LHCN-M2 (cell line): ENCODE measurements at regions not wholly inside any gene's neighbourhood (a gene's known extent, or its start where the extent isn't known, plus 50 kb on each side); places are given as distances from the start of the nearest gene placed in this dataset.

ENCODE experiments used
- DNase-seq: peaks from one replicate; pipeline ENCODE4 v3.0.0-alpha.2; 2012; ENCODE audit warnings: low read depth

DNA sequence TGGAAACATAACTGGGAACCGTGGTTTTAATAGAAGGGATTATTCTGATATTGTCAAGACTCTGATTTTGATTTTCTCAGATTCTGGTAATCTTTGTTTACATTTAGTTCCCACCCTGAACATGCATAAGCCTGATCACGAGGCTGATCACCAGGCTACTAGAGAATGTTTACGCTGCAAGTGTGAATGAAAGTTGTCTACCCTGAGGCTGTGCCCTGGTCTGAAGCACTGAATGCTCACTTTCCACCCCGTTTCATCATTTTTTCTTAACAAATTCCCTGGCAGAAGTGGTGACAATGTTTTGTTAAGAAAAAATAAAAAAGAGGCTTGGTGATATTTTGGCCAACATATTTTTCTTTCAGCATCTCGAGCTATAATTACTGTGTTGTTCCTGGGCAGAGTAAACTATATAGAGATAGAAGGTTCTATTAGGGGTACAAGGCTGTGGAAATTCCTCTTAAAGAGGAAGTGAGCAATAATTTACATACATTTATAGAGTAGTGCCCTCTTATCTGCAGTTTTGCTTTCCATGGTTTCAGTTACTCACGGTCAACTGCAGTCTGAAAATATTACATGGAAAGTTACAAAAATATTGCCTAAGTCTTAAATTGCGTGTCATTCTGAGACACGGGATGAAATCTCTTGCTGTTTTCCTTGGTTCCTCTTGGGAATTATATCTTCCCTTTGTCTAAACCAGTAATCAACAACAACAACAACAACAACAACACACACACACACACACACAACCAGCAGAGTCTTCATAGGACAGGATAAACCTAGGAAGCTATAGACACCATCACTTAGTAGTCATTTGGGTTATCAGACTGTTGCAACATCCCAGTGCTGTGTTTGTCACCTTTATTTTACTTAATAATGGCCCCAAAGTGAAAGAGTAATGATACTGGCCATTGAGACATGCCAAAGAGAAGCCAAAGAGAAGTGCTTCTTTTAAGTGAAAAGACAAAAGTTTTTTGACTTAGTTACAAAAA, 566.6 kb upstream of the CITED2 start:
- DNase-seq, result peak; percentile 68

DNA sequence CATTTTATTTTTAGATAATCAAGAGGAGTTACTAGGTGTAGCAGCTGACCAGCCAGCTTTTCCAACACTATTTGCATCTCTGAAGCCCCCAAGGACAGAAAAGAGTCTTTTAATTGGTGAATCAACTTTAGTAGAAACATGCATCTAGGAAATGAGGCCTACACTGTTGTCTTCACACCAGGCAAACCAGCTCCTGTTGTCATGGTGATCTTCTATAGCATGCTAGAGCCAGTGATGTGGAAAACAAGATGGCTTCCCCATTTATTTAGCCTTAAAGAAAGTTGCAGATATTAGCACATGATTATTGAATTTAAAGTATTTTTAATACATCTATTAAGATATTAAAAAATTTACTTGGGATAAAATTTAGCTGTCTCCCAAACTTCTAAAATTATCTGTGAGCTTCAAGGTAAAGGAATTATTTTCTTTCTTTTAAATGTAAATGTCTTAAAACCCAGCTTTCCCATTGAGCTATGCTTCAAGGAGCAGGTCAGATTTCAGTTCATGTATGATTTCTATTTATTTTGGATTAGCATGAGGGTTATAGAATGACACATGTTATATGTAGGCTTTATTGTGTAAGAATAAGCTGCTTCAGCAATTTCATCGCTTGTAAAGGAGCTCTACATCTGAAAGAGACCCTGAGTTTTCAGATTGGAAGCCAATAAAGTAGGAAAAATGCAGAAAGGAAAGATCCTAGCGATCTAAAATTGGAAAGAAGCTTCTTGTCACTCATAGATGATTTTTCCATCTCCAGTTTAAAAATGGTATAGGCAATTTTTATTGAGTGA, 564.9 kb upstream of the CITED2 start:
- DNase-seq, result no peak

DNA sequence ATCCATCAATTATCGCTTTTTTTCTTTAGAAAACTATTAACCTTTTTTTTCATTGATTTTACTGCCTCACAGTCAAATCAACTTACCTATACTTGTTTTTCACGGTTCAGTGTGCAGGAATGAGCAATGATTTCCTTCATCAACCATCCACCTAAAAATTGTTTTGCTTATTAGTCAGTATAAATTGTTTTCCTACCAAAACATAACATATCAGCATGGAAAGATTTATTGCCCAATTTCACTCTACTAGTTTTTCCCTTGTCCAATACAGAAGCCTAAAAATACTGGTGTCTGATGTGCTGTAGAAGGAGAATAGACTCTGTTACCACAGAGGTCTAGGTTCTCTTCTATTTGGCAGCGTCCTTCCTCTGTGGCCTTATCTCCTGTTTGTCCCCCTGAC, 558.2 kb upstream of the CITED2 start:
- peak; percentile 26 for DNase-seq

DNA sequence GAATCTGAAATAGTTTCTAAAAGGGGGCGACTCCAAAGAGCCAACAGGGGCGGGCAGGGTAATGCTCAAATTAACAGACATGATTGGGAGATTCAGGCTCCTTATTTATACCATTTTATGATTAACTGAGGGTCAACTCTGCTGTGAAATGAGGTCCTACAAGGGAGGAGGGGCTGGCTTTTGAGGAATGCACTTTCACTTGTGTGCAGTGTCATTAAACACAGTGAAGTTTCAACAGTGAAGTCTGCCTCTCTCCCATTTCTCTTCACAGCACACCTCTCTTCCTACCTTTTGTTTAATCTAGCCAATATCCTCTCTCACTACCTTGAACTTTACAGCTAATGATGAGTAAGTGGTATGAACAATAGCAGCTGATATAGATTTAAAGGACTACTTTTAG, 557.3 kb upstream of the CITED2 start:
- DNase-seq, result no peak

DNA sequence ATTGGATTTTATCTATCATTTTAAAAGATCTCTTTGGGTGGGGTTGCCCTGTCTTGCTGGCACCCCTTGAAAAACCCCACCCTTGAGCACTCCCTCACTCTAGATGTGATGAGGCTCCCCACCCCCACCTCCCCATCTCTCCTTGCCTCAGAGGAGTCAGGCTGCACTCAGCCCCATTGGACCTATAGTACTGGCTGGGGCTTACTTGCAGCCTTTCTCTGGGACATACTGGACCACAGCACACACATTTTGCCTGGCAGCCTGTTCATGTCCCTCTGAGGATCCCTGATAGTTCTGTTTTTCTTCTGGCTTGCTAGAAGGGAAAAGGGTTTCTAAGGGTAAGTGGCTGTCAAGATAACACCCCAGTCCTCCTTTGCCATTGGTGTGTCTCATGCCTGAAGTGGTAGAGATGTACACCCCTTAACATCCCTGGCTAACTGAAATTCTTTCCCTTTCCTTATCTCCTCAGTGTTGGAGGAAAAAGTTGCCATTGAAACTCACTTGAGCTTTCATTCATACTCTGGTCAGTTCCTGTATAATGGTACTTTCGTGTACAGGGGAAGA, 553.4 kb upstream of the CITED2 start:
- DNase-seq, result no peak

DNA sequence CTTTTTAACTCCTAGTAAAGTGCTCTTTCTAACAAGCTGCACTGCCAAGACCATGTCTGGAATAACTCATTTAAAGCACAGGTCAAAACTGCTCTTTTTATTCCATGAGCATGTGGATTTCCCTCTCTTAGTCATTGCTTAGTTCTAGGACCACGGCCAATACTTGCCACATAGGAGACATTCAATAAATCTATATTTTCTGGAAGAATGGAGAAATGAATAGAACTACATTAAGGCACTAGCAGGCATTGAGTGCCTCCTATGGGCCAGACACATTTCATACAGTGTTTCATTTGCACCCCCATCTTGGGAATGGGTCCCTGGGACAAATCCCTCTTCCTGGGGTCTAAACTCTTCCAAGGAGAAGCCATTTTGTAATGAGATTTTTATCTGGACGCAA, 552.8 kb upstream of the CITED2 start:
- peak; percentile 79 for DNase-seq

DNA sequence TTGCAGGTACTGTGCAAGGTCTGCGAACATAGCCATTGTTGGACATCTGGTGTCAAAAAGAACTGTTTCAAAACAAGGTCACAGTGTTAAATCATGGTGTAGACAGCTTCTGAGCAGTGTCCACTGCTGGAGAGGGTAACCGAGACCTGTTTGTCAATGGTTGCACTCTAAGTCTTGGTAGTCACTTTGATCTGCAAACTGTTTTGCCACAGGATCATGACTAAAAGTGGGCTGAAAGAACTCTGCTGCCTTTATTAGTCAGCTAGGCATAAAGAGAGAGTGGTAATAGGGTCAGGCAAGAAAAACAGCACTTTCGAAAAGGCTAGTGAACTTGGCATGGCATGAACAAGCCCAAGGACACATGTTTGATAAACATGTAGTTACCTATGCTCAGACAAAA, 552.3 kb upstream of the CITED2 start:
- peak; percentile 77 for DNase-seq

DNA sequence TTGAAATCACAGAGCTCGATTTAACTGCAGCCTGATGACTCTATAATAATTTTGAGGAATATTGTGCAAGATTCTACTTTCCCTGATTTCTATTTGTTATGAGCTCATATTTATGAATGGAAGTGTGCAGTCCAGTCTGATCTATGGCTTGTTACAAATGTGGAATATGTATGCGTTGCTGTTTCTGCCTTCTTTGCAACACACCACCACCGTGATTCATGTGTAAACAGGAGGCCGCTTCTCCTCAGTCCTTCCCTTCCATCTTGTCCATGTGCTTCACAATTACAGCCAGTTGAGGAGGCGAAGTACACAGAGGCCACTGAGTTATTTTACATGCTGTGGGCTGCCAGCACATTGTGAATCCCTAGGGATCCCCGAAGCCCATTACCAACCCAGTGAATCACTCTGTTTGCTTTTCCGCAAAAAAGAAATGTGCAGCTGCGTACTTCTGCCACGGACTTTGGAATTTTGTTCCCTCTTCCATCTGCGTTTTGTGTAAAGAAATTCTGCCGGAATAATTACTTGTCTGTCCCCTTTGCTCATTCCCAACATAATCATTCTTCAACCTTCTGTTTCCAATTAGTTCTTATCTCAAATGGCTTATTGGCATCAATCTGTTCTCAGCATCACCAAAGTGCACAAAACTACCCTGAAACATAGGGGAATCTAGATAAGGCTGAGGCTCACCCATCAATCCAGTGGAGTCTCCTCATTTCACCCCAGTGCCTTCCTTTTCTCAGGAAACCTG, 551.6 kb upstream of the CITED2 start:
- peak; percentile 99 for DNase-seq

DNA sequence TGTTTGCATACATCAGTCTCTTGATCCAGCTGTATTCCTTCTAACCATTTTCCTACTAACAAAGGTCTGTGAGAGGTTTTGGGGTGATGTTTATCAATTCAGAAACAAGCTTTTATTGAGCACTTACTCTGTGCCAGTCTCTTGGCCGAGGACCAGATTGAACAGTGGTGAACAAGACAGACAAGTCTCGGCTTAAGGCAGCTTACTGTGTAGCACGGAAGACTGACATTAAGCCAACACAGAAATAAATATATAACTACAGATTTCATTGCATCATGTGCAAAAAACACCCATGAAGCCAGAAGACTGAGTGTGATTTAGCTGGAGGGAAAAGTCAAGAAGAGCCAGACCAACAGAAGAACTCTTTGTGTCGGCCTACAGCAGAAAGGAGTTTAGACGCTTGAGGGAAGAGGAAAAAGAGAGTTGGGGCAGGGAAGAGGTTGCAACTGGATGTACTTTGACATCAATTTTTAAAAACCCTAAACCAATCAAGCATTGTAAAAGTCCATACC, 549.6 kb upstream of the CITED2 start:
- DNase-seq, result no peak

DNA sequence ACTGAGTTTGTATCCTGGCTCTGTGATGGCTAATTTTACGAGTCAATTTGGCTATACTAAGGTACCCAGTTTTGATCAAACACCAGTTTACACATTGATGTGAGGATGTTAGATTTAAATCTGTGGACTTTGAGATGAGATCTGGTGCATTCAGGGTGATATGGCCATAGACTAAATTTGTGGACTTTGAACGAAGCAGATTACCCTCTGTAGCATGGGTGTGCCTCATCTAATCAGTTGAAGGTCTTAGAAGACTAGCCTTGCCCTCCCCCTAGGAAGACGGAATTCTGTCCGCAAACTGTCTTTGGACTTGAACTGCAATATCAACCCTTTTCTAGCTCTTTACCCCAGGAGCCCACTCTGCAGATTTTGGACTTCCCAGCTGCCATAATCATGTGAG, 547.8 kb upstream of the CITED2 start:
- no peak for DNase-seq

DNA sequence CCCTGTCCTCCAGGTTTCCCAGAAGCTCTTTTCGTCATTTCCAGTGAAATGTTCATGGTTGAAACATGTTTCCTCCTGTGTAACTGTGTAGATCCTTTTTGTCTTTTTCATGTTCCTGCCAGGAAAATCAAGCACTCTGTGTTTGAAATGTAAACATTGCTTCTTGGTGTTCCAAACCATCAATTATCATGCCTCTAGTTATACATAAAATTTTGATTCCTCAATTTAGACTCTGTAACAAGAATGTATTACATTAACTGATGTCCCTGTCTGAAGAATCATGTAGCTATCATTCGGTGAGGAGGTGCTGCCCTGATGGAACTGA, 546.3 kb upstream of the CITED2 start:
- DNase-seq, result no peak

DNA sequence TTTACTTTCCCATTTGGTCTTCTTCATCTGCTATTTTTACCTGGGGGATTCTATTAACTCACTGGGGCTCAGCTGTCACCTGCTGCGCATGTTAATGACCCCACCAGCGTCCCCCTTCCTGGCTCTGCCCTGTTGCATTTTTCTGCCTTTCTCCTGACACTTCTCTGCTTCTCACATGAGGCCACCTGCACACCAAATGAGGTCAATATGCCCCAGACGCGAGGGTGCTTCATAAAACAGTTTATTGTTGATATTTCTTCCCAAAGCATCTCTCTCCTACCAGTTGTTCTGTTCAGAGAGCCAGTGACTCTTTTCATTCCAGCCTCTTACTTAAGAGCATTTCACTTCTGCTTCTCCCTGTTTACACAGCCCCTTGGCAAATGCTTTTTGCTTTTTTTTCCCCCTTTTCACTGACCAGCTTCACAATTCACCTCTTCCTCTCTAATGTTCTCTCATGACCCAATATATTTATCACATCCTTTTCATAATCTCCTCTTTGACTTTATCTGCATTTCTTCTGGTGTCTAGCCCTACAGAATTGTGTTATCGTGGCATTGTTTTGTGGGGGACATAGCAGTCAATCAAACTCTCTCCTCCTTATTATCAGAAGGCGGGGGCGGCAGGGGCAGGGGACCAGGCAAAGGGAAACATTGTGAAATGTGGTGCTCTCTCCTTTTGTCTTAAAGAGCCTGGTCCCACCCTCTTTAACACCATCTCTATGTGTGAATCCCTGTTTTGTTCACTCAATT, 545.8 kb upstream of the CITED2 start:
- DNase-seq, result no peak

DNA sequence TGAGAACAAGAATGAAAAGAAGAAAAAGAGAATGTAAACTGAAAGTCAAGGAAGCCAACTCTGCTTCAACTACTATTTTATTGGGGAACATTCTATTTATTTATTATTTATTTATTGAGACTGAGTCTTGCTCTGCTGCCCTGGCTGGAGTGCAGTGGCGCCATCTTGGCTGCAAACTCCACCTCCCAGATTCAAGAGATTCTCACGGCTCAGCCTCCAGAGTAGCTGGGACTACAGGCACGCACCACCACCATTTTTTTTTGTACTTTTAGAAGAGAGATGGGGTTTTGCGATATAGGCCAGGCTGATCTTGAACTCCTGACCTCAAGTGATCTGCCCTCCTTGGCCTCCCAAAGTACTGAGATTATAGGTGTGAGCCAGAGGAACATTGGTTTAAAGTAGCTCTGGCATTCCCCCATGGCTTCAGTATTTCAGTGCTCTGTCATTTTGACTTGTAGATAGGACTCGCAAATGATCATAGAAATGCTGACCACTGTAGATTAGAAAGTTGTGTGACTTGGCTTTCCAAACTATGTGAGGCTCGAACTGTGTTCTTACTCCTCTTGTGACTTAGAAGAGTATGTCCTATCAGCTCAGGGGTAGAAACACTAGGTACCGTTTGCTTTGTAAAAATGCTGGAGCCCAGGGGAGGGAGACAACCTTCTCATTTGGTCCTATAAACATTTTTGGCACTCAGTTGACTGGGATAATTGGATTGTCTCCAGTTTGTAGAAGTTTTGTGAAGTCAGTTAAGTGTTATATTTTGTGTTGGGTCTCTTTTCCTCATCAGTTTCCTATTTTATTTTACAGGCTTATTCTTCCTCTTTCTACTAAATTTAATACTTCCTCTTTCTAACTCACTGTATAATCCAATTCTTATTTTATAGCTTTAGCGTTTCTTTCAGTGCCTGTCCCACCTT, 544.9 kb upstream of the CITED2 start:
- no peak for DNase-seq

DNA sequence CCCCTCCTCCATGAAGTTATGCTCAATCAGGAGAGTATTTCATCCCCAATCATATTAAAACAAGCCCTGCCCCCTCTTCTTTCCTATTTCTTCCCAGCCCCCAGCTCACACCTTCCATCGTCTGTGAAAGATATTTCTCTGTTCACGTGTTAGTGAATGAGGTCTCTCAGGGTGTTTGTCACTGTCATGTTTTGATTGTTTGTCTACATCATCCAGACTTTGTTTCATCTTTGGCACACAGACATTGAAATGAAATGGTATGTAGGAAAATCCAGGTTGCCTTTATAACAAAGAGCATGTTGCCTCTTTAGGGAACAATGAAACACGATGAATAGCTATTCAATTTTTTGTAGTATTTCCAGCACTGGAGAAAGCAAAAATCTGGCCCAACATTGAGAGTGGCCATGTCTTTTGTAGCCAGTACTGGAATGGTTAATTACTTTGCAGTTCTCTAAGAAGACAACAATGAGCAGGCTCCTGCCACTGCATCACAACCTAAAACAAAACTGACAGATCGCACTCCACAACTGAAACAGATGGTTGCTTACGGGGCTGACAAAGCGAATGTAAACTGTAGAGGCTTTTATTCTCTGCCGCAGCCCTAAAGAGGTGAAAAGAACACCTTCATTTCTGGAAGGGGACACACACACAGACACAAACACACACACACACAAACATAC, 543.6 kb upstream of the CITED2 start:
- no peak for DNase-seq

DNA sequence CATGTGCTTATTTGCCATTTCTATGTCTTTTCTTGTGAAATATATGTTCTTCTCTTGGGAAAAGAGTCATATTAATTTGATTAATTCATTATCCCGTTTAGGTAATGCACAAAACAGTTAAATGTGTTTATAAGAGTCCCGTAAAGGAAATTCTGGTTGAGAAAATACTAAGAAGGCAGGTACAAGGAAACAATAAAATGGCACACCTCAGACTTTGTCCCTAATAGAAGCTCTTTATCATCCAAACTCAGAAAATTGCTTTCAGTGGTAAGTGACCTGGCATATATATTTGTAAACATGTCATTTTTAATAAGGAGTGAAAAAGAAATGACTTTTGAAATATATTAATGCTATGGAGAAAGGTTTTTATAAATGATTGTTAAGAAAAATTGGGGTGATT, 540.5 kb upstream of the CITED2 start:
- no peak for DNase-seq

DNA sequence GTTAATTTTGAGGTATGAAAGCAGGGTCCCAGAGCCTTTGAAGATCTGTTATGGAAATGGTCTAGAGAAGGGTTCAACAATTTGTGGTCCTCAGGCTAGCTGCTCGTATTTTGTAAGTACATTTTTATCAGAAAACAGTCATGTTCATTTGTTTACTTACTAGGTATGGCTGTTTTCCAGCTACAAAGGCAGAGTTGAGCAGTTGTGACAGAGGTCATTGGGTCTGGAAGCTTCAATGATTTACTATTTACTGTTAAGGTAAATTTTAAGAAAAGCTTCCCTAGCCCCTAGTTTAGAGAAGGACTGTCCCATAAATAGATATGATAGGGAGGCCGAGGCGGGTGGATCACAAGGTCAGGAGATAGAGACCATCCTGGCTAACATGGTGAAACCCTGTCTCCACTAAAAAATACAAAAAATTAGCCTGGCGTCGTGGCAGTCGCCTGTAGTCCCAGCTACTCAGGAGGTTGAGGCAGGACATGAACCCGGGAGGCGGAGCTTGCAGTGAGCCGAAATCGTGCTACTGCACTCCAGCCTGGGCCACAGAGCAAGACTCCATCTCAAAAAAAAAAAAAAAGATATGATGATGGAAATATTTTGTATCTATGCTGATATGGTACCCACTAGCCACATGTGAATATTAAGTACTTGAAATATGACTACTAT, 538.4 kb upstream of the CITED2 start:
- DNase-seq, result no peak

DNA sequence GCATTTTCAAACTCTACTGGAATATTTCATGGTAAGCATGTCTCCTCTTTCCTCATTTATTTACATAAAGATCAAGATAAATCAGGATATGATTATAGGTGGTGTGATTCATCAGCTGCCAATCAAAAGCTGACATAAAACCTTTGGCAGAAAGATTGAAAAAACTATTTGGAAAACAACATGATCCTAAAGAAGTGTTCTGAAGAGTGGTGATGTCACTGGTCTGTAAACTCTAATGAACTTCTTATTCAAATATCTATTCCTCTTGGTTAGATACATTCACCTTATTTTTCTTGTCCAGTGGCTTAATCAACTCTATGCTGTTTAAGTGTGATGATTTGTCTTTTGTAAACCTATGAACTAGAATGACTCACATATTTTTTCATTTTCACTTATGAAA, 535.5 kb upstream of the CITED2 start:
- no peak for DNase-seq

DNA sequence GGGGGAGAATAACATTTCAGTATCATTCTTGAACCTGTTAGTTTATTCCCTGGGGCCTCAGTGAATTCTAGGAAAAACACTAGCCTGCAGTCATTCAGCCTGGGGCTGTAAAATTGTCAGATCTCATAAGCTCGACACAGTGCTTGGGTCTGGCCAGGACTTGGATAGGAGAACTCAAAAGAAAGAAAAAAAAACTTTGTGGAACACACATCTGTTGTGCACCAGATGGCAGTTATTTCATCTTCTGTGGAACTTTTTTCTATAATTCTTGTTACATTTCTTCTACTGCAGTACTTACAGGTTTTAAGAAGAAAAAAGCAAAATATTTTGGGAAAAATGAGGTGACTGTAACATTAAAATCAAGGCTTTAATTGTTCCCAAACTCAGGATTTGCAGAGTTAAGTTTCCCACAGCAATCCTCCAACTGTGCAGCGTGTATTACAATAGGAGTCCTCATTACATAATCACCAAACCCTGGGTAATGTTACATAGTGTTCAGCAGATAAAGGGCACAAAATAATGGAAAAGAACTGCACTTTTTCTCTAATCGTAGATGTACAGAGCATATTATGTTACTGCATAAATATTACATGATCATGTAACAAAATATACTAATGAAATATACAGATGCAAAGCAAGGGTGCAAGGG, 531.1 kb upstream of the CITED2 start:
- DNase-seq, result peak; percentile 21
